Activated T-helper 1 cell treated with anti-CD3 and anti-CD28 coated beads, Interleukin-2, amount 50 U/mL, for 16 hours (primary cell): ENCODE measurements at regions not wholly inside any gene's neighbourhood (a gene's known extent, or its start where the extent isn't known, plus 50 kb on each side); places are given as distances from the start of the nearest gene placed in this dataset.

Experiments used
- DNase-seq, 2 donors: peaks; one replicate each; pipeline ENCODE4 v3.0.0-alpha.2; 2020; ENCODE audit warnings: low read depth in 1 of 2, low spot score in 1 of 2

DNA sequence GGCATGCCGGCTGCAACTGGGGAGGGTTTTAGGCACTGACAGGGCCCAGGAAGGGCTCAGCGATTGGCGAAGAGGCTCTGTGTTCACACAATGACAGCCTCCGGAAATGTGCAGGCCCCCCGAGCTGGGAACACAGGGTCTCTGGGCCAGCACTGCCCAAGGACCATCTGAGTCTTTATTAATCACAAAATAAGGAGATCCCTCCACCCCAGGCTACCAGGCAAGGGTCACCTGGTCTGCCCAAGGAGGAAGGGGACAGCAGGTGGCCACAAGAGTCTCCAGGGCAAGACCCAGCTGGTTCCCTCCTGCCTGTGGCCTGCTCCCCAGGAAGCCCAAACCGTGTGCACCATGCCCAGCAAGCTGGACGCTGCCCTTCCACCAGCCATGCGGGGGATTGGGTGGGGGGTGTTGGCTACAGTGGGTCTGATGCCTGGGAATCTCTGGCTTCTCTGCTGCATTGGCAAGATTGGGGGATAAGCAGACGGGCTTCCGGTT is 52.1 kb upstream of the TNRC6C start:
- no peak for DNase-seq

- no peak for DNase-seq
These were observed 50.7 kb upstream of the TNRC6C start for GRCh38 chr17:77907497-77908461.

- no peak for DNase-seq
These were observed 50.0 kb upstream of the TNRC6C start for GRCh38 chr17:77908501-77908900.
